ENCODE measurements at regions not wholly inside any gene's neighbourhood (a gene's known extent, or its start where the extent isn't known, plus 50 kb on each side); places are given as distances from the start of the nearest gene placed in this dataset.

- in situ Hi-C loops (cut with HindIII; ENCODE audit: extremely low pct_ligation_motif_present, low pct_unique_long_range_greater_than_20kb): no loop called here
- no peak overlapping the region for H3K4me3 ChIP-seq (replicated peaks in 1 of 3; ENCODE audit: insufficient read depth in 1 of 3, low read depth in 2 of 3, low read length in 3 of 3)
- no peak overlapping the region for H3K27ac ChIP-seq (ENCODE audit: extremely low read length, insufficient read depth, low read length)
- H3K36me3 ChIP-seq (replicated peaks in 1 of 2; ENCODE audit: control insufficient read depth in 1 of 2, insufficient read depth in 2 of 2, low read length in 2 of 2): no peaks in the 10 kb centered on the region
- H3K9me3 ChIP-seq (ENCODE audit: low read length): no peaks in the 10 kb centered on the region
- no peak overlapping the region for H3K4me2 ChIP-seq (ENCODE audit: low read depth, low read length)
- no peaks in the 10 kb centered on the region for H4K20me1 ChIP-seq (ENCODE audit: insufficient read depth, low read length)
- POLR2A ChIA-PET: no interaction called here
- ATAC-seq (no peak), FAIRE-seq (no peak), DNase-seq (ENCODE audit: low spot score) (no peak)
- intact Hi-C loops (cut with micrococcal nuclease; ENCODE audit: unreplicated experiment): no loop called here
- no peaks in the 10 kb centered on the region for H3K4me1 ChIP-seq (ENCODE audit: insufficient read depth, low read length)
- BruUV-seq (replicated peaks): no TSS peak
- H3K79me2 ChIP-seq (ENCODE audit: insufficient read depth, low read length): no peaks in the 10 kb centered on the region
- WGBS (ENCODE audit: low lambda C conversion rate): 31% methylated on average over 3 of the region's 3 CpGs
- CTCF ChIA-PET (ENCODE audit: low intra/inter-chr PET ratio, low total read pairs): no interaction called here
- H3K27me3 ChIP-seq (ENCODE audit: control insufficient read depth in 1 of 2, insufficient read depth in 2 of 2, low read length in 2 of 2): peaks cover 0 to 1% of the 10 kb centered on the region in 2 experiments; a peak in 1 of 5 replicates
- no peak overlapping the region for H2AFZ ChIP-seq (ENCODE audit: low read length)
- no peak overlapping the region for H3K9ac ChIP-seq (ENCODE audit: insufficient read depth, low read depth, low read length)
- TF ChIP-seq HNRNPLL (IDR thresholded peaks at IDR 0.05; ENCODE audit: low read depth, low read length, poor library complexity, severe bottlenecking) (no peak), ZBTB21 (CRISPR knock-in tag; IDR thresholded peaks at IDR 0.05) (no peak), SNRNP70 (IDR thresholded peaks at IDR 0.05; ENCODE audit: low read depth, low read length) (no peak), ZNF713 (CRISPR knock-in tag; IDR thresholded peaks at IDR 0.05) (no peak), ZNF367 (CRISPR knock-in tag; IDR thresholded peaks at IDR 0.05; ENCODE audit: borderline replicate concordance) (no peak), AGO1 (IDR thresholded peaks at IDR 0.05; ENCODE audit: low read depth, low read length, poor library complexity, severe bottlenecking) (no peak), ZNF512B (CRISPR knock-in tag; IDR thresholded peaks at IDR 0.05; ENCODE audit: borderline replicate concordance) (no peak), PLRG1 (conservative IDR thresholded peaks at IDR 0.05) (no peak), FOXM1 (CRISPR knock-in tag; IDR thresholded peaks at IDR 0.05) (no peak), ZMYM2 (CRISPR knock-in tag; IDR thresholded peaks at IDR 0.05) (no peak), MED13 (CRISPR knock-in tag; IDR thresholded peaks at IDR 0.05) (no peak), EEA1 (CRISPR knock-in tag; IDR thresholded peaks at IDR 0.05; ENCODE audit: borderline replicate concordance) (no peak), FOXP1 (IDR thresholded peaks at IDR 0.05) (no peak), FOXP1 (CRISPR knock-in tag; IDR thresholded peaks at IDR 0.05) (no peak), FIP1L1 (IDR thresholded peaks at IDR 0.05; ENCODE audit: borderline replicate concordance, insufficient read depth, low read depth, low read length) (no peak), ZNF572 (CRISPR knock-in tag; IDR thresholded peaks at IDR 0.05) (no peak)
- TF ChIP-seq, protein P1, sequence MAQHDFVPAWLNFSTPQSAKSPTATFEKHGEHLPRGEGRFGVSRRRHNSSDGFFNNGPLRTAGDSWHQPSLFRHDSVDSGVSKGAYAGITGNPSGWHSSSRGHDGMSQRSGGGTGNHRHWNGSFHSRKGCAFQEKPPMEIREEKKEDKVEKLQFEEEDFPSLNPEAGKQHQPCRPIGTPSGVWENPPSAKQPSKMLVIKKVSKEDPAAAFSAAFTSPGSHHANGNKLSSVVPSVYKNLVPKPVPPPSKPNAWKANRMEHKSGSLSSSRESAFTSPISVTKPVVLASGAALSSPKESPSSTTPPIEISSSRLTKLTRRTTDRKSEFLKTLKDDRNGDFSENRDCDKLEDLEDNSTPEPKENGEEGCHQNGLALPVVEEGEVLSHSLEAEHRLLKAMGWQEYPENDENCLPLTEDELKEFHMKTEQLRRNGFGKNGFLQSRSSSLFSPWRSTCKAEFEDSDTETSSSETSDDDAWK (CRISPR knock-in tag; IDR thresholded peaks at IDR 0.05): no peak
Observed at GRCh38 chr5:143889986-143890385, 78.0 kb downstream of the HMHB1 start.

All from HepG2 (cell line).